ENCODE measurements at regions not wholly inside any gene's neighbourhood (a gene's known extent, or its start where the extent isn't known, plus 50 kb on each side); places are given as distances from the start of the nearest gene placed in this dataset. TPM values are rescaled to one million over a fixed set of nuclear protein-coding genes. Genes with fewer than 3 reads are reported as not detected.
A peak's percentile ranks its signal among the peaks of the same experiment; 100 is the strongest.

GRCh38 chr15:96276438-96277210 lies 53.9 kb upstream of the NR2F2 start (continued):
- TF ChIP-seq ETS1 (IDR thresholded peaks at IDR 0.05) (no peak), CREB1 (CRISPR knock-in tag; IDR thresholded peaks at IDR 0.05; ENCODE audit: low read depth) (no peak), STAT1 (IDR thresholded peaks at IDR 0.05; ENCODE audit: unreplicated experiment) (no peak), EZH2 (IDR thresholded peaks at IDR 0.05; ENCODE audit: low read depth, unreplicated experiment) (no peak), EZH2phosphoT487 (IDR thresholded peaks at IDR 0.05; ENCODE audit: unreplicated experiment) (no peak)

Small RNAs in the stretch of these regions (small RNA-seq; reads per million reads assigned to genes)
- gene AC012409.4 (ENCODE audit: low replicate concordance) (not detected), gene RNU2-3P (ENCODE audit: low replicate concordance) (2.7 reads per million, percentile 86 among the genes with 10 or more reads in this experiment)
